GM18907 (cell line): ENCODE measurements at regions not wholly inside any gene's neighbourhood (a gene's known extent, or its start where the extent isn't known, plus 50 kb on each side); places are given as distances from the start of the nearest gene placed in this dataset.
"Not testable (repeated sequence)": the region's sequence is repeated elsewhere in the genome, so short reads cannot be mapped to it uniquely, and the experiment has no call there.

Experiments used
- ATAC-seq: cut with Tn5 transposase; IDR thresholded peaks from one replicate; pipeline ENCODE4 v1.9.1; 2021; ENCODE audit warnings: mild to moderate bottlenecking, moderate library complexity; ENCODE audit not compliant: unreplicated experiment

DNA sequence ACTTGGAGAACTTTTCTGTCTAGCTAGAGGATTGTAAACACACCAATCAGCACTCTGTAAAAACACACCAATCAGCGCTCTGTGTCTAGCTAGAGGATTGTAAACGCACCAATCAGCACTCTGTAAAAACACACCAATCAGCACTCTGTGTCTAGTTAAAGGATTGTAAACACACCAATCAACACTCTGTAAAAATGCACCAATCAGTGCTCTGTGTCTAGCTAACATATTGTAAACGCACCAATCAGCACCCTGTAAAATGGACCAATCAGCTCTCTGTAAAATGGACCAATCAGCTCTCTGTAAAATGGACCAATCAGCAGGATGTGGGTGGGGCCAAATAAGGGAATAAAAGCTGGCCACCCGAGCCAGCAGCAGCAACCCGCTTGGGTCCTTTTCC is 91.1 kb upstream of the KRAS start:
- ATAC-seq = not testable (repeated sequence)

DNA sequence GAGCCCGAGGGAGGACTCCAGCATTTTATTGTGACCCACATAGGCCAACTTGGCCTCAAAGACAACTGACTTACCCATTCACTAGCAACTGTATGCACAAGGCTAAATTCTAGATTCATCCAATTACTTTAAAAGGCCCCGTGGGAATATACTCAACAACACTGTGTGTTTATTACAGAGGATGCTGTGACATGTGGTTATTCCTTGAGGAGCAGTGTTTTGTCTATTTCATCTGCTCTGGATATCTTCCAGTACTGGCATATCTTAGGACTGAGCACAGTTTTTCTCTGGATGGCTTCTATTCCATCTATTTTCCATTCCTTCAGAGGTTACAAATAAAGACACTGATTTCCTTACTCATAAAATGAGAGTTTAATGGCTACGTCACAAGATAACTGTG is 87.2 kb upstream of the KRAS start:
- no peak for ATAC-seq

- ATAC-seq = peak; percentile 82
Observed at GRCh38 chr12:25332143-25332542, 81.4 kb upstream of the KRAS start.

DNA sequence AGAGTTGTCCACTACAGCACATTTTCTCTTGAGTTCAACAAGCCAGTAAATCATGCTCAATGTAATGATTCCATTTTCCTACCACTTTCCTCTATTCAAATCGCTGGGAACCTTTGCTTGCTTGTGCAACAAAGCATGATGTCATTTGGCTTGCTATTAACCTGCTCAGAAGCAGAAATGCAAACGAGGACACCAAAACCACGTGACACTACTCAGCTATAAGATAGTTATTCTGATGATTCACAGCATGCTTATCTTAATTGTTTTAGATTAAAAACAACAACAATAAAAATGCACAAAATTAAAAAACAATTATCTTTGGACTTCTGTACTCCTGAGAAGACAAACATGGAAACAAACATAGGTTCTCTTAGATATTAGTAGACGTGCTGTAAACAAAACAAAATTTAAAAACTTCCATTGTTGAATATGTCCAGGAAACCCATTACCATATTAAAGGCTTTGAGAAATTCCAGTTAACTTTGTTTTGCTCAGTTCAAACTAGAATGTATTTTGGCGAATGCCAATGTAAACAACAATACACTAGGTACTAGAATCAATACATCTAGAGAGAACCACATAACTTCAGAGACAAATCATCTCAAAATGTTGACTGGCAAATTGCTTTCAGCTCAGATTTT is 77.5 kb upstream of the KRAS start:
- no peak for ATAC-seq

DNA sequence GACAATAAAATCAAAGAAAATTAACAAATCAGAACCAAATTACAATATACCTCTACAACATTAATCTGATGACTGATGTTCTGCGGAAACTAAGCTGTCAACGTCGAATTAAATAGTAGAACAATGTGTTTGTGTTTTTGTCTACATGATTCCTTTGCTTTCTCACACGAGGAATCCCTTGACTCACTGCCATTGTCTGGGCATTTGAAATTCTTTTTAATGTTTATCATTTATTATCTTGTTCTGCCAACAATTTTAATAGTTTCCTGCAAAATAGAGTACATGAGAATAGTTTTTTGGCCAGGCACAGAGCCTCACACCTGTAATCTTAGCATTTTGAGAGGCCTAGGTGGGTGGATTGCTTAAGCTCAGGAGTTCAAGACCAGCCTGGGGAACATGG is 76.6 kb upstream of the KRAS start:
- ATAC-seq = no peak

DNA sequence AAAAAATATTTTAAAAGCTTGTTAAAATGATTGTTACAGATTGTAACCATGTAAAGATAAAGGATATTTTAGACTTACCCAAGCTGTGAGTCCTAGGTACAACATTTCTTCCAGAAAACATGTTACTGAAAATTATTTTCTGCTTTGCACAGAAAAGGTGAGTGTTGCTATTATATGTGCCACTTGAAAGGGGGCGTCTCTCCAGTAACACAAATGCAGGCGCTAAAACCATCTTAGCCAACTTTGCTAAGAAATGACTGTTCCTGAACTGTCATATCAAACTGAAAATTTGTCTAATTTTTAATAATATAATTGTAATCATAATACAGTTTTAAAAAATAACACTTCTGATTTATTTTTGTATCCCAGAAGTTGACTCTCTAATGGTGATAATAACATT is 75.6 kb upstream of the KRAS start:
- ATAC-seq = no peak

GRCh38 chr12:25324861-25325260 is 74.1 kb upstream of the KRAS start:
- no peak for ATAC-seq

- ATAC-seq = no peak
Observed at GRCh38 chr12:25323581-25323982, 72.9 kb upstream of the KRAS start.

DNA sequence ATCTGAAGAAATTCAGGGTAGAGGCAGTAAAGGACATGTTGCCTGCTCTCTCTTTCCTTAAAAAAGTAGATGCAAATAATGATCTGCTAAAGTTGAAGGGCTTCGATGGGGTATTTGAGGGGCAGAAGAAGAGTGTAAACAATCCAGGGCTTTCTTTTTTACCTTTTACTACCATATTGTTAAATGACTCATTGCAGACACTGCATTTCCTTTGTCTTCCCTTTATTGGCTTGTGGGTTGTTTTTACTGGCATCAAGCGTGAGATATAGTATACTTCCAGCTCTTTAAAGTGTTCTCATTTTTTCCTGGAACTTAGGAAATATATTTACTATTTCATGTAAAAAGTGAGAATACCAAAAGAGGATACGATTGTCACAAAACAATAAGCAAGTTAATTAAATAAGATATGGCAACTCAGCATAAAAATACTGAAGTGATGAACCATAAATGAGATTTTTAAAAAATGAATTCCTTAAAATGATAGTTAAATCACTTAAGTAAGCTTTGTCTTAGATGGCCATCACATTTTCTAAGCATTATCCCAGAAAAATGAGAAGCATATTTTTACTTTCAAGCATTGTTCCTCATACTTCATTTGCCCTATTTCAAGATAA is 72.3 kb upstream of the KRAS start:
- ATAC-seq = no peak

- no peak for ATAC-seq
Observed at GRCh38 chr12:25322351-25322750, 71.6 kb upstream of the KRAS start.

- ATAC-seq = no peak
Observed at GRCh38 chr12:25321772-25322171, 71.0 kb upstream of the KRAS start.

DNA sequence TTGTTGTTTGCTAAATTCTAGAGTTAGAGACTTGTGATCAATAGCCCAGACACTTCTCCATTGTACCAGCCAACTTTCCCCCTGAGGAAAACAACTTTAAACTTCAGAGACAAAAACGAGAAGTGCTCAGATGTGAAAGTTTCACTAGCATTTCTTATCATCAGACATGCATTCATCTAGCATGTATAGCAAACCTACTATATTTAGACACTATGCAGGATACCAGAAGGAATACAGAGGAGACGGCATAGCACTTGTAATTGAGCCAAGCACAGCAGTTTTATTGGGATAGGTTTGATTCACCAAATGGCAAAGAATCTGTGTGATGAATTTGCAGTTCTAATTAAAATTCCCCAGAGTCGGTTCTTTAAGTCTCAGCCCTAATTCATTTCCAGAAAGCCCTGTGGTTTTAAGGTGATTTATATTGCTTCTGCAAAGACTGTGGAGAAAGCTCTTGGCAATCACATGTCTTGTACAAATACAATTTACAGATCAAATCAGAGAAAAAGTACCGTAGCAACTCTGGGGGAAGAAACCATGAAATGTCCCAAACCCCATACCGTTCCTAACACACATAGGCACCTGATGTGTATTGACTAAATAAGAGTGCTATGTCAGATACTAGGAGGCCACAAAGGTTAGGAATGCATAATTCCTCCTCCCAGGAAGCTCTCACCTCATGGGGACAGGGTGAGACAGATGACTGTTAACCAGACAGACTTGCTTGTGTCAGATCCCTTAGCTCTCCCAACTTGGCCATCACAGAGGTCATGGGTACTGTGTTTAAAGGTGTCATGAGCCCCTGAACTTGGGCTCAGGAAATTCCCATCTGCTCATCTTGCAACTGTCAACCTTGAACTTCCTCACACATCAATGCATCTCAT is 69.6 kb upstream of the KRAS start:
- peak; percentile 70 for ATAC-seq

- ATAC-seq = peak; percentile 28
Observed at GRCh38 chr12:25319233-25319984, 68.7 kb upstream of the KRAS start.

GRCh38 chr12:25317553-25317952 is 66.8 kb upstream of the KRAS start:
- ATAC-seq = no peak

GRCh38 chr12:25315388-25315787 is 64.7 kb upstream of the KRAS start:
- ATAC-seq = no peak

- not testable (repeated sequence) for ATAC-seq
Observed at GRCh38 chr12:25313266-25313990, 62.7 kb upstream of the KRAS start.

- ATAC-seq = no peak
Observed at GRCh38 chr12:25311506-25311905, 60.8 kb upstream of the KRAS start.

- ATAC-seq = not testable (repeated sequence)
Observed at GRCh38 chr12:25310071-25310470, 59.3 kb upstream of the KRAS start.

GRCh38 chr12:25308756-25309155 is 58.0 kb upstream of the KRAS start:
- no peak for ATAC-seq

GRCh38 chr12:25307818-25308217 is 57.1 kb upstream of the KRAS start:
- ATAC-seq = no peak

GRCh38 chr12:25301798-25302197 is 51.1 kb upstream of the KRAS start:
- ATAC-seq = no peak
